Right atrium auricular region (tissue), 2 donors: ENCODE measurements at regions not wholly inside any gene's neighbourhood (a gene's known extent, or its start where the extent isn't known, plus 50 kb on each side); places are given as distances from the start of the nearest gene placed in this dataset.

Experiments
- DNase-seq: peaks from one replicate; pipeline ENCODE4 v3.0.0-alpha.2; 2019; ENCODE audit warnings: low spot score
- H3K27ac ChIP-seq, 2 donors: fragments of 200-600 bp; sonication (generic); 1 replicate in 1 of 2; 2 replicates in 1 of 2; pipeline ENCODE4 v1.5.1; 2016 to 2019
- H3K27me3 ChIP-seq, 2 donors: fragments of 200-600 bp; sonication (generic); one replicate each; pipeline versions ENCODE4 v1.5.1 to v1.6.0; 2017 to 2019
- H3K36me3 ChIP-seq: fragments of 200-600 bp; sonication (generic); one replicate; pipeline ENCODE4 v1.5.1; 2016
- H3K4me1 ChIP-seq, 2 donors: fragments of 200-600 bp; sonication (generic); one replicate each; pipeline versions ENCODE4 v1.5.1 to v1.6.0; 2017 to 2019
- H3K4me3 ChIP-seq, 2 donors: fragments of 200-600 bp; sonication (generic); 1 replicate in 1 of 2; 2 replicates in 1 of 2; pipeline ENCODE4 v1.5.1; 2017 to 2019; ENCODE audit warnings: mild to moderate bottlenecking in 1 of 2, moderate library complexity in 1 of 2
- H3K9me3 ChIP-seq, 2 donors: fragments of 200-600 bp; sonication (generic); one replicate each; pipeline ENCODE4 v1.5.1; 2019
- CTCF ChIP-seq, 2 donors: fragments of 200-600 bp; sonication (generic); IDR thresholded peaks; one replicate each; pipeline ENCODE4 v1.5.1; 2019; ENCODE audit warnings: antibody characterized with exemption in 2 of 2

- no peaks in the 10 kb centered on the region for H3K9me3 ChIP-seq
Observed at GRCh38 chr20:12179692-12180091, 262.0 kb downstream of the BTBD3 start.

GRCh38 chr20:12180107-12180661, 262.5 kb downstream of the BTBD3 start:
- TF ChIP-seq CTCF (IDR thresholded peaks at IDR 0.05), result no peak
- Histone ChIP-seq H3K4me1 (no peaks in the 10 kb centered on the region), H3K4me3 (no peak overlapping the region), H3K27ac (no peak overlapping the region), H3K9me3 (no peaks in the 10 kb centered on the region), H3K27me3 (no peaks in the 10 kb centered on the region), H3K36me3 (no peaks in the 10 kb centered on the region)
- no peak for DNase-seq

More at GRCh38 chr20:12179692-12180091, 262.0 kb downstream of the BTBD3 start:
- DNase-seq, result no peak
- Histone ChIP-seq H3K4me3 (no peak overlapping the region), H3K27ac (no peak overlapping the region), H3K4me1 (no peaks in the 10 kb centered on the region), H3K27me3 (no peaks in the 10 kb centered on the region), H3K36me3 (no peaks in the 10 kb centered on the region)
- no peak for TF ChIP-seq CTCF (IDR thresholded peaks at IDR 0.05)

- H3K27me3 ChIP-seq, result no peaks in the 10 kb centered on the region
- H3K9me3 ChIP-seq, result no peaks in the 10 kb centered on the region
- H3K36me3 ChIP-seq, result no peaks in the 10 kb centered on the region
- no peak overlapping the region for H3K4me3 ChIP-seq
- H3K4me1 ChIP-seq, result no peaks in the 10 kb centered on the region
- H3K27ac ChIP-seq, result no peak overlapping the region
- no peak for DNase-seq
- TF ChIP-seq CTCF (IDR thresholded peaks at IDR 0.05), result no peak
Observed at GRCh38 chr20:12198281-12198680, 280.6 kb downstream of the BTBD3 start.

GRCh38 chr20:12199703-12200102, 282.0 kb downstream of the BTBD3 start:
- no peak for TF ChIP-seq CTCF (IDR thresholded peaks at IDR 0.05)
- no peaks in the 10 kb centered on the region for H3K27me3 ChIP-seq
- H3K4me3 ChIP-seq, result no peak overlapping the region
- no peaks in the 10 kb centered on the region for H3K9me3 ChIP-seq
- no peaks in the 10 kb centered on the region for H3K4me1 ChIP-seq
- DNase-seq, result no peak
- no peak overlapping the region for H3K27ac ChIP-seq
- H3K36me3 ChIP-seq, result no peaks in the 10 kb centered on the region

GRCh38 chr20:12201289-12201991, 283.7 kb downstream of the BTBD3 start:
- no peak for DNase-seq
- no peaks in the 10 kb centered on the region for H3K27me3 ChIP-seq
- no peak overlapping the region for H3K27ac ChIP-seq
- H3K36me3 ChIP-seq, result no peaks in the 10 kb centered on the region
- no peak for TF ChIP-seq CTCF (IDR thresholded peaks at IDR 0.05)
- H3K4me1 ChIP-seq, result no peaks in the 10 kb centered on the region
- no peak overlapping the region for H3K4me3 ChIP-seq
- peaks cover 0 to 7% of the 10 kb centered on the region in 2 donors for H3K9me3 ChIP-seq

GRCh38 chr20:12203399-12203798, 285.7 kb downstream of the BTBD3 start:
- Histone ChIP-seq H3K9me3 (peaks cover 0 to 7% of the 10 kb centered on the region in 2 donors), H3K27me3 (no peaks in the 10 kb centered on the region), H3K36me3 (no peaks in the 10 kb centered on the region), H3K4me3 (no peak overlapping the region), H3K27ac (no peak overlapping the region), H3K4me1 (no peaks in the 10 kb centered on the region)
- no peak for TF ChIP-seq CTCF (IDR thresholded peaks at IDR 0.05)
- DNase-seq, result no peak
